Spinal cord (tissue), 9 donors: ENCODE measurements at regions not wholly inside any gene's neighbourhood (a gene's known extent, or its start where the extent isn't known, plus 50 kb on each side); places are given as distances from the start of the nearest gene placed in this dataset.
A peak's percentile ranks its signal among the peaks of the same experiment; 100 is the strongest.

Source experiments
- DNase-seq, 6 donors: peaks; one replicate each; pipeline versions ENCODE4 v3.0.0 to v3.0.0-alpha.2; 2013 to 2015; ENCODE audit warnings: low spot score in 6 of 6, low read depth in 4 of 6
- H3K27ac ChIP-seq: one replicate; pipeline ENCODE4 v1.5.1; 2013; ENCODE audit warnings: low read depth, low read length, control low read depth
- H3K27me3 ChIP-seq: one replicate; pipeline ENCODE4 v1.6.1; 2013; ENCODE audit warnings: low read length; ENCODE audit not compliant: control insufficient read depth, insufficient read depth
- H3K36me3 ChIP-seq: one replicate; pipeline ENCODE4 v1.6.1; 2013; ENCODE audit warnings: low read length; ENCODE audit not compliant: control insufficient read depth, insufficient read depth
- H3K4me1 ChIP-seq: one replicate; pipeline ENCODE4 v1.6.1; 2013; ENCODE audit warnings: low read length; ENCODE audit not compliant: control insufficient read depth, insufficient read depth
- H3K4me3 ChIP-seq: one replicate; pipeline ENCODE4 v1.5.1; 2013; ENCODE audit warnings: low read depth, low read length, control low read depth
- H3K9me3 ChIP-seq: one replicate; pipeline ENCODE4 v1.6.1; 2013; ENCODE audit warnings: low read length; ENCODE audit not compliant: control insufficient read depth, insufficient read depth
- whole genome bisulfite sequencing: methylation state at CpG from one replicate; pipeline ENCODE4 v1.1.5; 2013; ENCODE audit warnings: missing lambda C conversion rate; ENCODE audit not compliant: insufficient coverage; 5-methylcytosine and 5-hydroxymethylcytosine counted together
- donor health status: healthy.

GRCh38 chrX:16028576-16028975, 94.8 kb upstream of the GRPR start:
- Histone ChIP-seq H3K27me3 (peaks cover 21% of the 10 kb centered on the region), H3K4me3 (no peak overlapping the region), H3K9me3 (no peaks in the 10 kb centered on the region), H3K36me3 (no peaks in the 10 kb centered on the region), H3K4me1 (no peaks in the 10 kb centered on the region), H3K27ac (no peak overlapping the region)
- WGBS: 67% methylated on average over 1 of the region's 1 CpG
- DNase-seq: no peak

- 63% methylated on average over 6 of the region's 9 CpGs for WGBS
- Histone ChIP-seq H3K4me3 (no peak overlapping the region), H3K27me3 (peaks cover 25% of the 10 kb centered on the region), H3K4me1 (no peaks in the 10 kb centered on the region), H3K27ac (no peak overlapping the region), H3K36me3 (no peaks in the 10 kb centered on the region), H3K9me3 (no peaks in the 10 kb centered on the region)
- DNase-seq: no peak
Observed at GRCh38 chrX:16023790-16024734, 99.3 kb upstream of the GRPR start.

- WGBS: no CpG with 5 or more reads among the region's 1 CpG
- Histone ChIP-seq H3K4me1 (no peaks in the 10 kb centered on the region), H3K36me3 (no peaks in the 10 kb centered on the region), H3K27ac (no peak overlapping the region), H3K27me3 (peaks cover 25% of the 10 kb centered on the region), H3K9me3 (no peaks in the 10 kb centered on the region), H3K4me3 (no peak overlapping the region)
- no peak for DNase-seq
Observed at GRCh38 chrX:16022580-16023200, 100.7 kb upstream of the GRPR start.

- Histone ChIP-seq H3K27me3 (peaks cover 9% of the 10 kb centered on the region), H3K27ac (no peak overlapping the region), H3K9me3 (no peaks in the 10 kb centered on the region), H3K4me3 (no peak overlapping the region), H3K4me1 (no peaks in the 10 kb centered on the region), H3K36me3 (no peaks in the 10 kb centered on the region)
- DNase-seq: peak in 1 of 6 donors; percentile 43
Observed at GRCh38 chrX:16018291-16018690, 105.1 kb upstream of the GRPR start.

- H3K27ac ChIP-seq: no peak overlapping the region
- no peaks in the 10 kb centered on the region for H3K36me3 ChIP-seq
- H3K4me1 ChIP-seq: no peaks in the 10 kb centered on the region
- peaks cover 2% of the 10 kb centered on the region for H3K27me3 ChIP-seq
- no peaks in the 10 kb centered on the region for H3K9me3 ChIP-seq
- H3K4me3 ChIP-seq: no peak overlapping the region
- no peak for DNase-seq
Observed at GRCh38 chrX:16014171-16014570, 109.2 kb upstream of the GRPR start.

DNA sequence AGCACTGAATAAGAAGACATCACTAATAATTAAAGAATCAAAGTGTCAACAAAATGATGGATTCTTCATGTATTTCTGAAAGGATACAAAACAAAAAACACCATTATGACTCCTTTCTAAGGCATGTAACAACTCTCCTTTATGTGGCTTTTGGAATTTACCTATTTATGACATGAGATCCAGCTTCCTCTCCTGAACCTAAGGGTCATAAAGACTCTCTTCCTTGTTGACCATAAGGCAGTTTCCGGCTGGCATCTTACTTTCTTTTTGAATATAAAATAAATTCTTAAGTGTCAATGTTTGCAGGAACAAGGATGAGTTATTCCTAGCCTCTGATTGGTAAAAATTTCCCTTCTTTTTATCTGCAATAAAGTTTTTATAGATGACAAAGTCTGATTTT, 111.1 kb upstream of the GRPR start:
- no CpG with 5 or more reads among the region's 1 CpG for WGBS
- no peaks in the 10 kb centered on the region for H3K36me3 ChIP-seq
- H3K4me3 ChIP-seq: no peak overlapping the region
- peaks cover 2% of the 10 kb centered on the region for H3K27me3 ChIP-seq
- no peak overlapping the region for H3K27ac ChIP-seq
- DNase-seq: no peak
- H3K4me1 ChIP-seq: no peaks in the 10 kb centered on the region
- H3K9me3 ChIP-seq: no peaks in the 10 kb centered on the region

DNA sequence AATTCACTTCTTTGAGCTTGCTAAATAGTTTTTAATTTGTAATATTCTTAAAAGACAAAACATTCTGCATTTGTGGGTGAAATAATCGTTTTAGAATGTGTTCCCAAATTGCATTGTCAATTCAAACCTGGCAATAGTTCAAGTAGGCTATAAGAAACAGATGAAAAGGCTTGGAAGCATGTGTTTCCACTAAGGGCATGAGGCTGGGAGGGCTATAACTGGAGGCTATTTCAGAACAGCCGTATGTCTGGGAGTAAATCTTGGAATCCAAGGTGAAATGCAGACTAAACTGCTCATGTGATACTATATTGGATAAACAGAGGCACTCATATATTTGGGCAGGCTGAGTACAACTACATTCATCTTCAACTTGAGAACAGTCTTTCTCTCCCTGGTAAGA, 117.4 kb upstream of the GRPR start:
- H3K27ac ChIP-seq: no peak overlapping the region
- H3K9me3 ChIP-seq: no peaks in the 10 kb centered on the region
- 40% methylated on average over 1 of the region's 2 CpGs for WGBS
- H3K4me3 ChIP-seq: no peak overlapping the region
- no peaks in the 10 kb centered on the region for H3K36me3 ChIP-seq
- DNase-seq: peak in 1 of 6 donors; percentile 8
- peaks cover 8% of the 10 kb centered on the region for H3K27me3 ChIP-seq
- no peaks in the 10 kb centered on the region for H3K4me1 ChIP-seq

GRCh38 chrX:16002185-16002584, 121.2 kb upstream of the GRPR start:
- no peak overlapping the region for H3K4me3 ChIP-seq
- H3K9me3 ChIP-seq: peaks cover 2% of the 10 kb centered on the region
- peaks cover 7% of the 10 kb centered on the region for H3K27me3 ChIP-seq
- no peaks in the 10 kb centered on the region for H3K4me1 ChIP-seq
- no peaks in the 10 kb centered on the region for H3K36me3 ChIP-seq
- no CpG with 5 or more reads among the region's 1 CpG for WGBS
- no peak for DNase-seq
- no peak overlapping the region for H3K27ac ChIP-seq

DNA sequence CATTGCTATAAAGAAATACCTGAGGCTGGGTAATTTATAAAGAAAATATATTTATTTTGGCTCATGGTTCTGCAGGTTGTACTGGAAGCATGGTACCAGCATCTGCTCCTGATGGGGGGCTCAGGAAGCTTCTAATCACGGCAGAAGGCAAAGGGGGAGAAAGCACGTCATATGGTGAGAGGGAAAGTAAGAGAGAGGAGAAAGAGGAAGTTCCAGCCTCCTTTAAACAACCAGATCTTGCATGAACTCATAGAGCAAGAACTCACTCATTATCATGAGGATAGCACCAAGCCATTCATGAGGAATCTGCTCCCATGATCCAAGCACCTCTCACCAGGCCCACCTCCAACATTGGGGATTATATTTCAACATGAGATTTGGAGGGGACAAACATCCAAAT, 125.0 kb upstream of the GRPR start:
- DNase-seq: no peak
- no CpG with 5 or more reads among the region's 2 CpGs for WGBS

DNA sequence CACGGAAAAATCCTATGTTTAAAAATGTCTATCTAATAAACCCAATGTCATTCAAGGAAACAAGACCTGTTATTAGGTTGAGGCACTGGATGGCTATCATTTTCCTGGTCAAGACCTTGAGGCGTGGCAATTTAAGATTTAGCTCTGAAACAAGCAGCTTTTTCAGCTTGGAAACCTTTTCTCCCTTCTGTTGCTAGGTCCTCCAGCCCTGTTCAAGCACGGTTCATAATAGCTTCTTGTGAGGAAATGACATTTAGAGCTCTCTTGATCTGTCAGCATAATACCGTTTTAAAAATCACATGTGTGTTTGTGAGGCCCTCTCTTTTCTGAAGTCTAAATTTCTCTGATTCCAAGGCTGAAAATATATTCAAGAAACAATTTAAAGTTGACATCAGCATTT, 133.6 kb upstream of the GRPR start:
- Histone ChIP-seq H3K4me1 (no peaks in the 10 kb centered on the region), H3K9me3 (no peaks in the 10 kb centered on the region), H3K27me3 (peaks cover 24% of the 10 kb centered on the region), H3K27ac (no peak overlapping the region), H3K4me3 (no peak overlapping the region), H3K36me3 (no peaks in the 10 kb centered on the region)
- DNase-seq: peak in 1 of 6 donors; percentile 10
- WGBS: 71% methylated on average over 1 of the region's 4 CpGs

More for the DNA sequence above, 125.0 kb upstream of the GRPR start:
- H3K4me1 ChIP-seq: no peaks in the 10 kb centered on the region
- H3K27ac ChIP-seq: no peak overlapping the region
- no peaks in the 10 kb centered on the region for H3K36me3 ChIP-seq
- peaks cover 6% of the 10 kb centered on the region for H3K27me3 ChIP-seq
- peaks cover 2% of the 10 kb centered on the region for H3K9me3 ChIP-seq
- H3K4me3 ChIP-seq: no peak overlapping the region
